GM10248 (cell line): ENCODE measurements at regions not wholly inside any gene's neighbourhood (a gene's known extent, or its start where the extent isn't known, plus 50 kb on each side); places are given as distances from the start of the nearest gene placed in this dataset.

Experiments
- CTCF ChIA-PET: fragments of 300-600 bp; sonication (Branson Sonifier 250); formaldehyde crosslinking; extraction: SDS; loops from one replicate; lab custom pipeline; 2021; ENCODE audit warnings: antibody characterized with exemption; lab: Yijun Ruan, JAX
- POLR2A ChIA-PET: fragments of 350-650 bp; sonication (Branson Sonifier 250); formaldehyde crosslinking; extraction: SDS; loops from one replicate; lab custom pipeline; 2020; ENCODE audit warnings: antibody characterized with exemption; lab: Yijun Ruan, JAX
- DNase-seq: peaks from one replicate; pipeline ENCODE4 v3.0.0; 2012; ENCODE audit errors: extremely low spot score
- TF ChIP-seq, protein P1 (sequence below): IDR thresholded peaks from 2 replicates; pipeline ENCODE4 v1.5.1; 2012; ENCODE audit warnings: mild to moderate bottlenecking, low read depth; ENCODE audit errors: extremely low read depth, missing control alignments, control extremely low read depth

DNA sequence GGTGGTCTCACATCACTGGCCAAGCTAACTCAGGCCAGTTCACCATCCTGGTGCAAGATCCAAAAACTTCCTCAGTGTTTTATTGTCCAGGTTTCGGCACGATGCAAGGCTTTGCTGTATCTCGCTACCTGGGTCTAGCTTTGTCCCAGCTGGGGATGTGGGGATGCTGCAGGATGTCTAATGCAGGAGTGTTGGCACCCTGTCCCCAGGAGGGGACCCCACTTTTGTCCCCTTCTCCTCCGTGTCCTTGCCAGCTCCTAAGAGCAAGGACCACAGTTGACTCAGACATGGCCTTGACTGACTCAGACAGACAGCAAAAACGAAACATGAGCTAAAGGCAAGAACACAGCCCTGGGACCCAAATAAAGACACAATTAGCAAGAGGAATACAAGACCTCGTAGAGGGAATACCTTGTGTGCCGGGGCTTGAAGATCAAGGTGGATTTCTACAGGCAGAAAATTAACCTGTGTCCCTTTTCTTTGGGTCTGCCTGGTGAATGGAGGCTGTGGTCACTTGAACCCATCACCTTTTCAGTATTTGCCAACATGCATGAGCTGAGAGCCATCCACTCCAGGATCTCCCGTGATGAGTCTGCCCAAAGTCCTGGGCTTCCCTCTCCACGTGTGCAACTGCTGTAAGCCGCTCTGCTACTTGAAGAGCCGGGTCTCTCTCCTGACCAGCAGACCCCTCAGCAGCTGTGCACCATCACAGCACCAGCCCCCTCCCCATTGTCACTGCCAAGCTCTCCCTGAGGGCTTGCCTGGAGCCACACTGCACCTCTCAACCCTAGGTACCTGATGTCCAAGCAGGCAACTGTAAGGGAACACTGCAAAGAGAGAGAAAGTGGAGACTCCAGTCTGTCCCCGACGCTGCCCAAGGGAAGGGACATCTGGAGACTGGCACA, 149.5 kb upstream of the ZNF507 start:
- TF ChIP-seq, protein P1, sequence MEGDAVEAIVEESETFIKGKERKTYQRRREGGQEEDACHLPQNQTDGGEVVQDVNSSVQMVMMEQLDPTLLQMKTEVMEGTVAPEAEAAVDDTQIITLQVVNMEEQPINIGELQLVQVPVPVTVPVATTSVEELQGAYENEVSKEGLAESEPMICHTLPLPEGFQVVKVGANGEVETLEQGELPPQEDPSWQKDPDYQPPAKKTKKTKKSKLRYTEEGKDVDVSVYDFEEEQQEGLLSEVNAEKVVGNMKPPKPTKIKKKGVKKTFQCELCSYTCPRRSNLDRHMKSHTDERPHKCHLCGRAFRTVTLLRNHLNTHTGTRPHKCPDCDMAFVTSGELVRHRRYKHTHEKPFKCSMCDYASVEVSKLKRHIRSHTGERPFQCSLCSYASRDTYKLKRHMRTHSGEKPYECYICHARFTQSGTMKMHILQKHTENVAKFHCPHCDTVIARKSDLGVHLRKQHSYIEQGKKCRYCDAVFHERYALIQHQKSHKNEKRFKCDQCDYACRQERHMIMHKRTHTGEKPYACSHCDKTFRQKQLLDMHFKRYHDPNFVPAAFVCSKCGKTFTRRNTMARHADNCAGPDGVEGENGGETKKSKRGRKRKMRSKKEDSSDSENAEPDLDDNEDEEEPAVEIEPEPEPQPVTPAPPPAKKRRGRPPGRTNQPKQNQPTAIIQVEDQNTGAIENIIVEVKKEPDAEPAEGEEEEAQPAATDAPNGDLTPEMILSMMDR: no peak
- CTCF ChIA-PET: no interaction called here
- DNase-seq: no peak
- POLR2A ChIA-PET: no interaction called here

DNA sequence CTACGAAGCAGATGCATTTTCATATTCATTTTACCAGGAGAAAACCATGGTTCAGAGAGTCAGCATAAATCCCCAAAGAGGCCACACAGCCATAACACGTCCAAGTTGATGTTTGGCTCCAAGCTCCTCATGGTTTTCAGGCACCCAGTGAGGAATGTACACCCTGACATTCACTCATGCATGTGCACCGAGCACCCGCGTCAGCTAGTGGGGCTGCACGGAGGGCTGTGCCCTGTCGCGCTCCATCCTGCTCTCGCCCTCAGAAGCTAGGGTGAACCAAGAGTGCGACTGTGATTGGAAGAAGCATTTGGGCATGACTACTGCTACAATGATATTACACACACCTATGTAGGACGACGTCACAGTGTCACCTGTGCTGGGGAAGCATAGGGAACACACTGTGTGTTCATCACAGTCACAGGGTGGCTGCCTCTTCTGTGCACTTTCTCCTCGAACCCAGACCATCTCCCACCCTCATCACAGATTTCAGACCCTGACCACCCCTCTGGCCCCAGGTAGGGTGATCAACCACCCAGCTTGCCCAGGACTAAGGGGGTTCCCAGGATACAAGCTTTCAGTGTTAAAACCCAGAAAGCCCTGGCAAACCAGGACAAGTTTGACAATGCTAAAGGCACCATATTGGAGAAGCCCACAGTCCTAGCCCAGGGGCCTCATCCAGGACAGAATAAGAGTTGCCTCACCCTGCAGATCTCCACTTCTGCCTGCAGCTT, 148.6 kb upstream of the ZNF507 start:
- DNase-seq: no peak
- ChIA-PET CTCF (no interaction called here), POLR2A (no interaction called here)
- TF ChIP-seq, protein P1: no peak

DNA sequence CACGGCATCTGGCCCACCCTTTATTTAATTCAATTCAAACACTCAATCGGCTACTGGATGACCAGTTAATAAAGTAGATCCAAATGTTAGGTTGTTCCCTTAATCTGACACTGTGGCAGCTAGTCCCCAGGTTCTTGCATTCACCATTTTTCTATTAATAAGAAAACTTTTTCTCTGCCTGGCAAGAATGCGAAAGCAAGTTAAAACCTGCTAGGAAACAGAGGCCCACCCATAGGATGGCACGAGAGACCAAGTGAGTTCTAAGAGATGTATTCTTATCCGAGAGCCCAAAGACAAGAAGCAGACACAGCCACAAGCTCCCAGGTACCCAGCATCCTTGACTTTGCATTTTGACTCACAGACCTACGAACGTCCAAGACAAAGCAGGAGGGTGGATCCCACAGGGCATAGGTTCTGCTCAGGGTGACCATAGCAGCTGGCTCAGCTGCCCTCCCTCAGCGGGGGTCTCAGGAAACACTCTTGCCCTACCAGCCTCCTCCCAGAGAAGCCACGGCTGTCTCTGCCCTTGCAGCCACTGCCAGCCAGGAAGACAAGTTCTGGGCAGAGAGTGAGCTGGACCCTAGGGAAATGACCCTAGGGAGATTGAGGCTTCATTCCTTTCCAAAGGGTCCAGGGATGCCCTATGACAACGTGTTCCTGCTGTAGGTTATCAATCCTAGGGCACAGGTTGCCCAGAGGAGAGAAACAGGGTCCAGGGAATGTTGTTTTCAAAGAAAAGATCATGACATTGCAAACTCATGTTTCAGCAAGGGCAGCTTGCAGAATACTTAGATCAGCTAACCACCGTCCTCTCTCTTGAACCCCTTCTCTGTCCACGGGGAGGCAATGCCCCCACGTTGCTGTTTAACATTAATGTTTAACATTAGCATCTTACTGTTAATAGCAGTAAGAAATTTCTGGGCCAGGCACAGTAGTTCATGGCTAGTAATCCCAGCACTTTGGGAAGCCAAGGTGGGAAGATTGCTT, 147.2 kb upstream of the ZNF507 start:
- DNase-seq: no peak
- POLR2A ChIA-PET: no interaction called here
- CTCF ChIA-PET: no interaction called here
- TF ChIP-seq, protein P1: no peak

DNA sequence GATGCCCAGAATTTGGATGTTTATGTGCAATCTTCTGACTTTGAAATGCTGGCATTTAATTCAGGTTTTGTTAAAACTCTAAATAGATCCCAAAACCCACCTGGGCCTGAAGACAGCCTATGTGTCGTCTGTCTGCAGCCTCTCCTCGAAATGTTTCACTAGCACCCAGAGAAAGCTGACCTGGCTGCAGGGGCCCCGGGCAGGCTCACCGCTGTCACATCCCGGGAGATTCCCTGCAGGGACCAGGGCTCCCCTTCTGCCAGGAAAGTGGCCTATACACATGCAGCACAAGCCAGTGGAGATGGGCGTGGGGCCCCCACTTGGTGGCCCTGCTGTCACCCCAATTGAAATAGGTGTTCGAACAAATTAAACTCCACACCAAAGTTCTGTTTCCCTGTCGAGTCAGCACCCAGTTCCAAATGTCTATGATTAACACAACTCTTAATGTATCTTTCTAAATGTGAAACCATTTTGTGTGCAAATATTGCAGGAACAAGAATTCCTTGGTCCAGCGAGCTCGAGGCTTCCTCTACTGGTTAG, 145.8 kb upstream of the ZNF507 start:
- CTCF ChIA-PET: no interaction called here
- POLR2A ChIA-PET: no interaction called here
- TF ChIP-seq, protein P1: no peak
- DNase-seq: no peak

DNA sequence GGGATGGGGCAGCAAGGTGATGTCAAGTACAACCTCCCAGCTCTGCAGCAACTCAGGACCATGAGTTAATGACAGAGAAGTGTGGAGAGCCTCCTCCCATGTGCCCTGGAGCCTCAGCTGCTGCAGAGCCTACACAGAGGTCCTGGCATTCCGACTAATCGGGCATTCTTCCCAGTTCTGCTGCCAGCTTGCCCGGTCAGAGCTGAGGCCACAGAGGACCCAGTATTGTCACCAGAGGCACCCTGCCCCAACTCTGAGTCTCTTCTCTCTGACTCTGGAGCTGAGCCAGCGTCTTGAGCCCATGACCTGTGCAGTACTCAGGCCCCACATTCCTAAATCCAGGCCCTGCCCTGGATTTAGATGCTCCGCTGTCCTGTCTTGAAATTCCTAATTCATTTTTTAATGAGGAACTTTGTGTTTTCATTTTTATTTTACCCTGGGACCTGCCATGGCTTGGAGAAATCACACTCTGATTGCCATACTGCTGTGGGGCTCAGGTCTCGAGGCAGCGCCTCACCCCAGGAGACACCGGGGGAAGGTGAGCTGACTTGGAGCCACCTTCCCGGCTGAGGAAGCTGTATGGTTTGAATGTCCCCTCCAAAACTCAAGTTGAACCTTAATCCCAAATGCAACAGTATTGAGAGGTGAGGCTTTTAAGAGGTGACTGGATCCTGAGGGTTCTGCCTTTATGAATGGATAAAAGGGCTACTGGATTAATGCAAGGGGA, 144.9 kb upstream of the ZNF507 start:
- POLR2A ChIA-PET: no interaction called here
- TF ChIP-seq, protein P1: no peak
- CTCF ChIA-PET: no interaction called here
- DNase-seq: no peak
